Immature natural killer cell (primary cell): ENCODE measurements at regions not wholly inside any gene's neighbourhood (a gene's known extent, or its start where the extent isn't known, plus 50 kb on each side); places are given as distances from the start of the nearest gene placed in this dataset.
"Not testable (repeated sequence)": the region's sequence is repeated elsewhere in the genome, so short reads cannot be mapped to it uniquely, and the experiment has no call there.

Source experiments
- DNase-seq, 3 donors: peaks; one replicate each; pipeline ENCODE4 v3.0.0; 2022; ENCODE audit warnings: mixed read lengths in 1 of 3
- H3K27ac Mint-ChIP-seq, 6 donors: one replicate each; pipeline ENCODE4 v1.8.0; 2020; ENCODE audit warnings: mixed read lengths in 6 of 6, mild to moderate bottlenecking in 5 of 6, inconsistent platforms in 4 of 6, moderate library complexity in 3 of 6
- H3K27me3 Mint-ChIP-seq, 3 donors: one replicate each; pipeline ENCODE4 v1.8.0; 2020 to 2021; ENCODE audit warnings: low read depth in 3 of 3, mild to moderate bottlenecking in 3 of 3, mixed read lengths in 3 of 3, moderate library complexity in 3 of 3, inconsistent platforms in 1 of 3
- H3K36me3 Mint-ChIP-seq, 3 donors: one replicate each; pipeline ENCODE4 v1.8.0; 2020; ENCODE audit warnings: mixed read lengths in 3 of 3, inconsistent platforms in 2 of 3, mild to moderate bottlenecking in 2 of 3
- H3K4me1 Mint-ChIP-seq, 2 donors: one replicate each; pipeline ENCODE4 v1.8.0; 2020; ENCODE audit warnings: inconsistent platforms in 2 of 2, mild to moderate bottlenecking in 2 of 2, mixed read lengths in 2 of 2, moderate library complexity in 1 of 2
- H3K4me3 Mint-ChIP-seq, 5 donors: one replicate each; pipeline ENCODE4 v1.8.0; 2020; ENCODE audit warnings: mild to moderate bottlenecking in 5 of 5, mixed read lengths in 5 of 5, inconsistent platforms in 3 of 5, moderate library complexity in 3 of 5
- H3K9me3 Mint-ChIP-seq, 6 donors: one replicate each; pipeline ENCODE4 v1.8.0; 2020; ENCODE audit warnings: mild to moderate bottlenecking in 6 of 6, mixed read lengths in 6 of 6, inconsistent platforms in 4 of 6, moderate library complexity in 3 of 6

GRCh38 chr4:171542640-171543039 lies 270.6 kb upstream of the GALNTL6 start:
- Mint-ChIP-seq H3K9me3 (peaks cover 4 to 29% (median 16%) of the 10 kb centered on the region in 6 donors), H3K27ac (no peak overlapping the region), H3K4me3 (no peak overlapping the region), H3K4me1 (no peaks in the 10 kb centered on the region), H3K27me3 (no peaks in the 10 kb centered on the region), H3K36me3 (no peaks in the 10 kb centered on the region)
- DNase-seq: no peak

- DNase-seq: no peak
- Mint-ChIP-seq H3K9me3 (peaks cover 2 to 49% (median 17%) of the 10 kb centered on the region in 6 donors), H3K4me3 (no peak overlapping the region), H3K4me1 (no peaks in the 10 kb centered on the region), H3K27ac (no peak overlapping the region), H3K27me3 (peaks cover 0 to 1% (median 0%) of the 10 kb centered on the region in 3 donors), H3K36me3 (no peaks in the 10 kb centered on the region)
Measured at GRCh38 chr4:171538601-171539100, 274.6 kb upstream of the GALNTL6 start.

- H3K27ac Mint-ChIP-seq: no peak overlapping the region
- H3K27me3 Mint-ChIP-seq: peaks cover 0 to 1% (median 0%) of the 10 kb centered on the region in 3 donors
- peaks cover 5 to 54% (median 18%) of the 10 kb centered on the region in 6 donors for H3K9me3 Mint-ChIP-seq
- no peak overlapping the region for H3K4me3 Mint-ChIP-seq
- H3K4me1 Mint-ChIP-seq: no peaks in the 10 kb centered on the region
- no peaks in the 10 kb centered on the region for H3K36me3 Mint-ChIP-seq
- no peak for DNase-seq
Measured at GRCh38 chr4:171534391-171534790, 278.8 kb upstream of the GALNTL6 start.

- Mint-ChIP-seq H3K4me1 (no peaks in the 10 kb centered on the region), H3K27me3 (peaks cover 0 to 2% (median 1%) of the 10 kb centered on the region in 3 donors), H3K27ac (no peak overlapping the region), H3K4me3 (no peak overlapping the region), H3K36me3 (no peaks in the 10 kb centered on the region), H3K9me3 (peaks cover 5 to 47% (median 16%) of the 10 kb centered on the region in 6 donors)
- DNase-seq: no peak
Measured at GRCh38 chr4:171532968-171533367, 280.2 kb upstream of the GALNTL6 start.

DNA sequence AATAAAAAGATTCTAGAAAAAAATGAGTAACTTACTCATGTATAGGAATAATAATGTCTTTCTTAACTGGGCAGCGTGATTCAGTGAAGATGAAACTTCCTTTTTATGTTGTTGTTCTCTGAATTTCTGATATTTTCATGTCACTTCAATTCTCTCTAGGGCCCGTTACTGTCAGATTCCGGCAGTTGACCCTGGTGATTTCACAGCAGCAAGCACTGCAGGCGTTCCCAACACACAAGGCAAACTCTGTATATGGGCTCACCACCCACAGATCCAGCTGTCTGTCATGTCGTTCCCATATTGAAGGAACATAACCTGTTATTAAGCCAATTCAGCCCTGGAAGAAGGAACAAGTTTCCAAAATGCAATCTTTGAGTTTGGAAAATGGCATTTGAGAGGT lies 288.3 kb upstream of the GALNTL6 start:
- Mint-ChIP-seq H3K4me3 (no peak overlapping the region), H3K36me3 (no peaks in the 10 kb centered on the region), H3K27me3 (peaks cover 0 to 2% (median 0%) of the 10 kb centered on the region in 3 donors), H3K4me1 (no peaks in the 10 kb centered on the region), H3K27ac (no peak overlapping the region), H3K9me3 (peaks cover 0 to 32% (median 4%) of the 10 kb centered on the region in 6 donors)
- DNase-seq: no peak

DNA sequence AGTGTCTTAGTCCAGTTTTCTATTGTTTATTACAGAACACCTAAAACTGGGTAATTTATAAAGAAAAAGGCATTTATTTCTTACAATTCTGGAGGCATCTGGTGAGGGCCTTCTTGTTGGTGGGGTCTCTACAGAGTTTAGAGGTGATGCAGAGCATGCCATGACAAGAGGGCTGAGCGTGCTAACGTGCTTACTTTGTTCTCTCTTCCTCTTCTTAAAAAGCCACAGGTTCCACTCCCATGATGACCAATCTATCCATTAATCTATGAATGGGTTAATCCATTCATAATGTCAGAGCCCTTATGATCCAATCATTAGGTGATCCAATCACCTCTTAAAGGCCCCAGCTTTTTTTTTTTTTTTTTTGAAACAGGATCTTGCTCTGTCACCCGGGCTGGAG lies 291.5 kb upstream of the GALNTL6 start:
- Mint-ChIP-seq H3K4me3 (no peak overlapping the region), H3K4me1 (peaks cover 0 to 20% of the 10 kb centered on the region in 2 donors), H3K27ac (no peak overlapping the region)

DNA sequence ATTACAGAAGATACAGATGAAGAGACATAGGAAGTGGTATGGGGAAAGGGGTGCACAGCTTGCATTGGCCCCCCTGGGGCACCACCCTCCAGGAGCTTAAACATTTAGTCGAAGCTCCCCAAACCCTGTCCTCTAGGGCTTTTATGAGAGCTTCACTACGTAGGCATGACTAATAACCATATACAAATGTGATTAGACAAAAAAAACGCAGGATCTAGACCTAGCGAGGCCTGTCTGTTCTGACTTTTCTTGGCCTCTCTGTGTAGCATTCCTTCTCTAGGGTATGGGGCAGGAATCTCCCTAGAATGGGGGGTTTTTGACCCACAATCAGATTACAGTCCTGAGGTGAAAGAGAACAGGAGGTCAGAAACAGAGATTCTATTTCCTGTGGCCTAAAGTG lies 293.7 kb upstream of the GALNTL6 start:
- H3K4me1 Mint-ChIP-seq: peaks cover 0 to 20% of the 10 kb centered on the region in 2 donors
- H3K9me3 Mint-ChIP-seq: peaks cover 5 to 23% (median 9%) of the 10 kb centered on the region in 6 donors
- H3K27ac Mint-ChIP-seq: no peak overlapping the region
- H3K4me3 Mint-ChIP-seq: no peak overlapping the region
- no peaks in the 10 kb centered on the region for H3K27me3 Mint-ChIP-seq
- H3K36me3 Mint-ChIP-seq: no peaks in the 10 kb centered on the region
- no peak for DNase-seq

More for the DNA sequence above, 291.5 kb upstream of the GALNTL6 start:
- H3K27me3 Mint-ChIP-seq: no peaks in the 10 kb centered on the region
- peaks cover 4 to 37% (median 7%) of the 10 kb centered on the region in 6 donors for H3K9me3 Mint-ChIP-seq
- no peak for DNase-seq
- H3K36me3 Mint-ChIP-seq: no peaks in the 10 kb centered on the region

DNA sequence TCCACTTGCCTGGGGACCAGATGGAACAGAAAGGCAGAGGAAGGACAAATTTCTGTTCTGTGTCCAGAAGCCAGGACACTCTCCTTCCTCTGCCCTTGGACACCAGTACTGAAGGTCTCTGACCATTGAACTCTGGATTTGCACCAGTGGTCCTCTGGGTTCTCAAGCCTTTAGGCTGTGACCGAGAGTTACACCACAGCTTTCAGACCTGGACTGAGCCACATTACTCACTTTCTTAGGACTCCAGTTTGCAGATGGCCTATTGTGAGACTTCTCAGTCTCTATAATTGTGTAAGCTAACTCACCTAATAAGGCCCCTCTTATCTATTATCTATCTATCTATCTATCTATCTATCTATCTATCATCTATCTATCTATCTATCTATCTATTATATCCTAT lies 295.3 kb upstream of the GALNTL6 start:
- no peaks in the 10 kb centered on the region for H3K27me3 Mint-ChIP-seq
- H3K4me1 Mint-ChIP-seq: peaks cover 0 to 20% of the 10 kb centered on the region in 2 donors
- H3K9me3 Mint-ChIP-seq: peaks cover 4 to 18% (median 9%) of the 10 kb centered on the region in 6 donors
- no peaks in the 10 kb centered on the region for H3K36me3 Mint-ChIP-seq
- DNase-seq: no peak
- no peak overlapping the region for H3K4me3 Mint-ChIP-seq
- H3K27ac Mint-ChIP-seq: no peak overlapping the region

DNA sequence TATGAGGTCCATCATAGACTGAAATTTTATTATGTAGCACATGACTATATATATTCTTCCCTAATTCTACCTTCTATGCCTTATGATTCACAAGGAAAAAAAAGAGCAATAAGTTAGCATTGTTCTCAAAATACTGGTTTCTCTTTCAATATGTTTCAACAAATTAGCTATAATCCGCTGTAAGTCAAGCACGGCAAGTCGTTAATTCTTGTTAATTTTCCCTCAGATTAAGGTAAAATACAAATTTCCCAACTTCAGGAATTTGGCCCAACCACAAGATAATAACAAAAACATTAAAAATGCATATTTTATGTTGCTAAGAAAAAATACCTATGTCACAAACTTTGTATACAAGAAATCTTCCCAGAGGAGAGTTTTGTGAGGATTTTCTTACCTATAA lies 296.5 kb upstream of the GALNTL6 start:
- DNase-seq: no peak
- Mint-ChIP-seq H3K27me3 (no peaks in the 10 kb centered on the region), H3K27ac (no peak overlapping the region), H3K4me3 (no peak overlapping the region), H3K9me3 (peaks cover 5 to 22% (median 15%) of the 10 kb centered on the region in 6 donors), H3K4me1 (peaks cover 0 to 20% of the 10 kb centered on the region in 2 donors), H3K36me3 (peaks cover 0 to 4% (median 0%) of the 10 kb centered on the region in 3 donors)

DNA sequence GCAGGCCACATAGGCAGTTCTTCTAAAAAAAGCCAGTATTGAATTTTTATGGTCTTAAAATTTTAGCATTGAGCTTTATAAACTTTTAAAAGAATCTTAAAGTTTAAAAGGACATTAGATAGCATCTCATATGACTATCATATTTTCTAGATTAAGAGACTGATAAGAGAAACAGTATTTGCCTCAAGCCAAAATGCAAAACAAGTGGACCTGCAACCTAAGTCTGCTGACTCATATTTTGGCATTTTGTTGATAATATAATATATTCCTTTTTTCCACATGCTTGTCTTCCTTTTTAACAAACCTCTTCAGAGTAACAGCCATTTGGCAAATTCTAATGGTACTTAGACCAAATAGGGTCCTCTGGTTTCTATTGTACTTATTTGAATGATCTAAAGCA lies 328.5 kb upstream of the GALNTL6 start:
- Mint-ChIP-seq H3K4me3 (no peak overlapping the region), H3K9me3 (peaks cover 6 to 34% (median 11%) of the 10 kb centered on the region in 6 donors), H3K4me1 (no peaks in the 10 kb centered on the region), H3K27me3 (no peaks in the 10 kb centered on the region), H3K36me3 (peaks cover 0 to 6% (median 0%) of the 10 kb centered on the region in 3 donors), H3K27ac (no peak overlapping the region)
- DNase-seq: no peak

GRCh38 chr4:171478181-171478580 lies 335.0 kb upstream of the GALNTL6 start:
- peaks cover 0 to 3% (median 0%) of the 10 kb centered on the region in 3 donors for H3K27me3 Mint-ChIP-seq
- H3K4me1 Mint-ChIP-seq: no peaks in the 10 kb centered on the region
- H3K4me3 Mint-ChIP-seq: no peak overlapping the region
- no peaks in the 10 kb centered on the region for H3K36me3 Mint-ChIP-seq
- peaks cover 2 to 42% (median 13%) of the 10 kb centered on the region in 6 donors for H3K9me3 Mint-ChIP-seq
- DNase-seq: no peak
- no peak overlapping the region for H3K27ac Mint-ChIP-seq

DNA sequence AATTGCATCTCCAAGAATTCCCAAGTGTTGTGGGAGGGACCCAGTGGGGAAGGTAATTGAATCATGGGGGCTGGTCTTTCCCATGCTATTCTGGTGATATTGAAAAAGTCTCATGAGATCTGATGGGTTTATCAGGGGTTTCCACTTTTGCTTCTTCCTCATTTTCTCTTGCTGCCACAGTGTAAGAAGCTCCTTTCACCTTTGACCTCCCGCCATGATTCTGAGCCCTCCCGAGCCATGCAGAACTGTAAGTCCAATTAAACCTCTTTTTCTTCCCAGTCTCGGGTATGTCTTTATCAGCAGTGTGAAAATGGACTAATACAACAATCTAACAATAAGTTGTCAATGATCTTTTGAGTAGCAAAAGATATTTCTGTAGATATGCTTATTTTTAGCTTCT lies 338.1 kb upstream of the GALNTL6 start:
- not testable (repeated sequence) for DNase-seq, H3K4me1 Mint-ChIP-seq

DNA sequence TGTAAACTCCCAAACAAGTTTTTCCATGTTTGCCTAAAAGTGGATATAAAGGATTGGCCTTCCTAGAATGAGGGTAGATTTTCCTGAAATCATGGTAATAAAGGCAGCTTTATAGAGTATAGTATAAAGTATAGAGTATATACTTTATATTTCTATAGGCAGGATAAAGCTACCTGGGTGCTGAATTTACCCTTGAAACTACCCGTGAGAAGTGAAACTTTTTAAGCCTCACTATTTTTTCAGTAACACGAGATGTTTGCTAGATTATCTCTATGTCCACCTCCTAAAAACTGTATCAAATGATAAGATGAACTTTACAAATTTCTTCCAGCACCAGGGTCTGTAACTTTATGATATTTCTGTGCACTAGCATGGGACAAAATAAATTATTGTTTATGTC lies 340.0 kb upstream of the GALNTL6 start:
- Mint-ChIP-seq H3K9me3 (peaks cover 0 to 23% (median 15%) of the 10 kb centered on the region in 6 donors), H3K27me3 (peaks cover 0 to 3% (median 0%) of the 10 kb centered on the region in 3 donors), H3K4me3 (no peak overlapping the region), H3K36me3 (no peaks in the 10 kb centered on the region), H3K27ac (no peak overlapping the region), H3K4me1 (no peaks in the 10 kb centered on the region)
- DNase-seq: no peak

More for the DNA sequence above, 338.1 kb upstream of the GALNTL6 start:
- H3K9me3 Mint-ChIP-seq: peaks cover 2 to 34% (median 13%) of the 10 kb centered on the region in 6 donors
- not testable (repeated sequence) for H3K4me3 Mint-ChIP-seq, H3K36me3 Mint-ChIP-seq, H3K27ac Mint-ChIP-seq, H3K27me3 Mint-ChIP-seq

DNA sequence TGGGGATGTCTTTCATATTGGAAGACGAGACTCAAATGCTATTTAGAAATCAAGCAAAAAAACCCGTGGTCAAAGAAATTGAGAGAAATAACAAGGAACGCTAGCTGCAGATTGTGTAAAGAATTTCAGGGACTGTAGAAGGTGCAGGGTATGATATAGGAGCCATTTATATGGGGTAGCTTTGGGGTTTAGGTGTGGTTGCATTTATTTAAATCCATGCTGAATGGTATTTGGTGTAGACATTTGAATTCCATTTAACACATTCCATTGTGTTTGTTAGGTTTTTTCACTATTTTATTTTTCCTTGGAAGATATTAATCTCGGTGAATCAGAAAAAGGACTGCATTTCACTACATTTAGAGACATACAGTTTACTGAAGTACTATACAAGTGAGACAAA lies 341.0 kb upstream of the GALNTL6 start:
- Mint-ChIP-seq H3K4me3 (no peak overlapping the region), H3K36me3 (no peaks in the 10 kb centered on the region), H3K4me1 (no peaks in the 10 kb centered on the region), H3K27ac (no peak overlapping the region), H3K27me3 (peaks cover 0 to 3% (median 0%) of the 10 kb centered on the region in 3 donors), H3K9me3 (peaks cover 0 to 28% (median 18%) of the 10 kb centered on the region in 6 donors)
- DNase-seq: no peak

DNA sequence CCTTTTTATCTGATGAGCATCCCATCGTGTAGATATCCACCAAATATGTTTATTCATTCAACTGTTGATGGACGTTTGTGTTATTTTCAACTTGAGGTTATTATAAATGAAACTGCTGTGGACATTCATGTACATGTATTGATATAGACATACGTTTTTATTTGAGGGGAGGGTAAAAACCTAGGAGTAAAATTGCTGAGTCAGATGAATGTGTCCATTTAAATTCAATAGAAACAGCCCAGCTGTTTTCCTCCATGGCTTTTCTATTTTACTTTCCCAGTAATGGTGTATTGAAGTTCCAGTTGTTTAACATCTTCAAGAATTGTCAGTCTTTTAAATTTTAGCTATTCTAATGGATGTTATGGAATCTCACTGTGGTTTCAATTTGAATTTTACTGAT lies 348.7 kb upstream of the GALNTL6 start:
- Mint-ChIP-seq H3K27ac (no peak overlapping the region), H3K27me3 (no peaks in the 10 kb centered on the region), H3K4me3 (no peak overlapping the region), H3K4me1 (no peaks in the 10 kb centered on the region), H3K36me3 (no peaks in the 10 kb centered on the region), H3K9me3 (peaks cover 0 to 21% (median 15%) of the 10 kb centered on the region in 6 donors)
- no peak for DNase-seq
